Glomerular endothelial cell (primary cell): ENCODE measurements at regions not wholly inside any gene's neighbourhood (a gene's known extent, or its start where the extent isn't known, plus 50 kb on each side); places are given as distances from the start of the nearest gene placed in this dataset.
"Not testable (repeated sequence)": the region's sequence is repeated elsewhere in the genome, so short reads cannot be mapped to it uniquely, and the experiment has no call there.

Experiments used
- DNase-seq: peaks from one replicate; pipeline ENCODE4 v3.0.0-alpha.2; 2011; ENCODE audit warnings: low read depth, low spot score; ENCODE audit errors: extremely low read depth

GRCh38 chr20:12564979-12565378 lies 443.8 kb upstream of the SPTLC3 start:
- no peak for DNase-seq

- DNase-seq, result no peak
Observed at GRCh38 chr20:12566596-12566995, 442.2 kb upstream of the SPTLC3 start.

GRCh38 chr20:12570371-12570770 lies 438.4 kb upstream of the SPTLC3 start:
- DNase-seq, result no peak

GRCh38 chr20:12573442-12573841 lies 435.3 kb upstream of the SPTLC3 start:
- no peak for DNase-seq

GRCh38 chr20:12575352-12576095 lies 433.2 kb upstream of the SPTLC3 start:
- no peak for DNase-seq

GRCh38 chr20:12577213-12577612 lies 431.6 kb upstream of the SPTLC3 start:
- DNase-seq, result no peak

- no peak for DNase-seq
Observed at GRCh38 chr20:12581644-12582289, 427.0 kb upstream of the SPTLC3 start.

GRCh38 chr20:12582710-12583109 lies 426.1 kb upstream of the SPTLC3 start:
- not testable (repeated sequence) for DNase-seq

GRCh38 chr20:12591949-12592470 lies 416.8 kb upstream of the SPTLC3 start:
- DNase-seq, result no peak

GRCh38 chr20:12592756-12593155 lies 416.0 kb upstream of the SPTLC3 start:
- DNase-seq, result no peak

GRCh38 chr20:12593342-12593873 lies 415.4 kb upstream of the SPTLC3 start:
- DNase-seq, result no peak

- DNase-seq, result no peak
Observed at GRCh38 chr20:12594410-12595088, 414.2 kb upstream of the SPTLC3 start.

- no peak for DNase-seq
Observed at GRCh38 chr20:12595841-12596240, 412.9 kb upstream of the SPTLC3 start.

- DNase-seq, result no peak
Observed at GRCh38 chr20:12596863-12597262, 411.9 kb upstream of the SPTLC3 start.

- no peak for DNase-seq
Observed at GRCh38 chr20:12597551-12597950, 411.2 kb upstream of the SPTLC3 start.

- DNase-seq, result no peak
Observed at GRCh38 chr20:12598894-12599293, 409.9 kb upstream of the SPTLC3 start.

GRCh38 chr20:12599494-12599893 lies 409.3 kb upstream of the SPTLC3 start:
- DNase-seq, result no peak

- no peak for DNase-seq
Observed at GRCh38 chr20:12605751-12606150, 403.0 kb upstream of the SPTLC3 start.

GRCh38 chr20:12610871-12611270 lies 397.9 kb upstream of the SPTLC3 start:
- DNase-seq, result no peak

- no peak for DNase-seq
Observed at GRCh38 chr20:12614764-12615163, 394.0 kb upstream of the SPTLC3 start.

- DNase-seq, result no peak
Observed at GRCh38 chr20:12617076-12617475, 391.7 kb upstream of the SPTLC3 start.
